KG1 (cell line): ENCODE measurements at regions not wholly inside any gene's neighbourhood (a gene's known extent, or its start where the extent isn't known, plus 50 kb on each side); places are given as distances from the start of the nearest gene placed in this dataset.
"Not testable (repeated sequence)": the region's sequence is repeated elsewhere in the genome, so short reads cannot be mapped to it uniquely, and the experiment has no call there.

ENCODE experiments used
- DNase-seq: peaks from one replicate; lab custom pipeline; 2025; lab: John Stamatoyannopoulos, UW

DNA sequence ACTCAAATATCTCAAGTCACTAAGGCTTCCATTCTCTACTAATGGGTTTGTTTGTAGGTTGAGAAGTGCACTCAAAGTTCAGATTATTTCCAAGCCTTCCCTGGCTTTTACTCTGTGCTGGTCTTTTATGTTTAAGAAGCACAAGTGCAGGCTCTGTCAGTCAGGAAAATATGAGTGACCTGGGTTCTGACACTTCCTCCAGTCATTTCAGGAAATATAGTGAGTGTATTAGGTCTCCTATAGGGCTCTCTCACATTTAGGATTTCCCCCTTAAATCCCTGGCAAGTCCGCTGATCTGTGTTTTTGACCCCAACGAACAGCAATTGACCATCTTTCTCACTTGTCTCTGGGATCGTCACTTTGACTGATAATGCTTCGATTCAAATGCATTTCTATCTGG is 210.2 kb downstream of the ARPP21 start:
- DNase-seq = no peak

DNA sequence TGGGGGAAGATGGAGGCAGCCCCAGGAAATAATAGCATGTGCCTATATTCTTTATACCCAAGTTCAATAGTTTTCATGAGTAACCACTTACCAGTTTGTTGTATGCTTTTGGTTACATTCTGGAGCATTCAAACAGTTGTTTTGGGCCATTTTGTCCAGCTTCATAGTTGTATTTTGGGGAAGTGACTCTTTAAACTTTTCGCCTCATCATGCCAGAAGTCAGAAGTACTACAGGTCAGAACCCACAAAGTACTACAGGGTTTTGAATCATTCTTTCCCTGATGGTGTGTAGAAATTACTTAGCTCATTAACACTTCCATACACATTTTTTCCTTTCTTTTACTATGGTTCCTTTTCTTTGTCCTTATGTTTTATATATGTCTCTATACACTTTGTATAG is 210.6 kb downstream of the ARPP21 start:
- DNase-seq = no peak

DNA sequence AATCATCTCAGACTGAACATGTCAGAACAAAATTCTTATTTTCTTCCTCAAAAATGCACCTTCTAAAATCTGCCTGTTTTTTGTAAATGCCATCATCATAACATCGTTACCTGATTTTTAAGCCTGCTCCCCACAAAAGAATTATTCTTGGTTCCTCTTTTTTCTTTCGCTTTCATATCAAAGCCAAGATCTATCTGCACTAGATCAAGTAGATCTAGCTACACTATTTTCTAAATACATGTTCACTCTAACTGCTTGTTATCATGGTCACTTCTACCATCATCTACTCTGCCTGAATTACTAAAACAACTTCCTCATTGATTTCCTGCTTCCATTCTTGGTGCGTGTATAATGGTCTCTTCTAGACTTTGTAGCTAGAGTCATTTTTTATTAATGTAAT is 217.7 kb downstream of the ARPP21 start:
- DNase-seq = no peak

DNA sequence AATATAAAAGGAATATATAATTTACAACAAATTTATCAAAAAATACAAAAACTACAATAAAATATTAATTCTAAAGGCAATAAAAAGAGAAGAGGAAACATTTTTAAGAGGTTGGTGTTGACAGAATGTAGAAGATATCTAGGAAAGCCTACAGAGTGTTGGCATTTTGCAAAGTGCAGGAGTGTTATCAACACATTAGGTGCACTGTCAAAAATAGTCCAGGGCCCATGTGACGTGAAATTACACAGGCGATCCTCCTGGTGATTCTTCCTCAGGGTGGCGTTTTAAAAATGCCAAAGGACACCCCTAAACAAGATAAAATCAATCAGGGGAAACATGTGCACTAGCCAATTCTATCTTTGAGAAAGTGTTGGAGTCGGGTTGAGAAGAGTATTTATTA is 222.7 kb downstream of the ARPP21 start:
- DNase-seq = no peak

DNA sequence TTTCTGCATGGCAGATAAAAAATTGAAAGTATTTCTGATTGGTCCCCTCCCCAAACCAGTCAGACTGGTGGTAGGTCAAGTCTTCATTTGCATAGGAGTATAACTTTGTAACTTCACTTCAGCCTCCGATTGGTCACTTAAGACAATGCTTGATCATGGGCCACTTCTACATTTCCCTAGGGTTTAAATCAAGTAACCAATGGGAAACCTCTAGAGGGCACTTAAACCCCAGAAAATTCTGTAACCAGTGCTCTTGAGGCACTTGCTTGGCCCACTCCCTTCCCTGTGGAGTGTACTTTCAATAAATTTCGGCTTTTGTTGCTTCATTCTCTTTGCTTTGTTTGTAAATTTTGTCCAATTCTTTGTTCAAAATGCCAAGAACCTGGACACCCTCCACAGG is 225.5 kb downstream of the ARPP21 start:
- DNase-seq = no peak

DNA sequence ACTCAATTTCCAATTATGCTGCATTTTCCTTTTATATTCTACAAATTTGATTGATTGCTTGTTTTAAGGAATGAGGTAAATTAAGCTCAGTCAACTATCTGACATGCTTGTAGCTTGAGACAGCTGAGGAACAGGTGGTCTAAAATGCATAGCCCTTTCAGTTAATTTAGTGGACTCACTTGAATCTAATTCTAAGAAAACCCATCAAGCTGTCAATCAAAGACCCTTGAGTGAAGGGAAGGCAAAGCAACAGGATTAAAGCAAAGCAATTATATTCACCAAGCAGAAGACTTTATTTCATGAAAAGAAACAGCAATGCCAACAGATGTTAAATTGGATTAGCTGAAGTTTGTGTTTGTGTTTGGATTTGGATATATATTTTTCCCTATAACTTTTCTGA is 228.5 kb downstream of the ARPP21 start:
- no peak for DNase-seq

DNA sequence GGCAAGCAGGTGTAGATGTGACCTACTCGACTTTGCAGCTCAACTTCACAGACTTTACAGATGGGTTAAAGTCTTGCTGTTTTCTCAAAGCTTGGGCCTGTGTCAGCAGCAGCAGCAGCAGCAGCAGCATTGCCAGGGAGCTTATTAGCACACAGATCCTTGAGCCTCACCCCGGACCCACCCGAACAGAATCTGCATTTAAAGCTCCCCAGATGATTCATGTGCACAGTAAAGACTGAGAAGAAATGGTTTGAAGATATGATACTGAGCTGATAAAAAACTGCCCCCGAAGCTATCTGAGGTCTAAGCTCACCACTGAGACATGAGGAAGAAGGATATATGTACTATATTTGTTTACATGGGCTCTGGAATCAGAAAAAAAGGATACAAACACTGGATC is 231.7 kb downstream of the ARPP21 start:
- DNase-seq = no peak

DNA sequence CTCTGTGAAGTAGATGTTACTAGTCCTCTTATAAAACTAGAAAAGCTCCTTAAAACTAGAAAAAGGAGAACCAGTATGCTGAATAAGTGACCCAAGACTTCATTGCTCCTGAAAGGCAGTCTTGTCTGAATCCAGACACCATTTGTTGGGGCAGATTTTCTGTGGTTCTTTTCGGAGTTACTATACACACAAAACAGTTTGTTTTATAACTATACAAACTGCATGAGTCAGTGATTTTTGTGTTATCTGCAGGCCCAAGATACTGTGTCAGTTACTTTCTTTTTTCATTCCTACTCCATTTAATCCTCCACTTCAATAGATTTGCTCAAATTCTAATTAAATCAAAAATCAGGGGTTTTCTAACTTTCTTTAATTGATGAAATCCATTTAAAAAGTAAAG is 244.6 kb downstream of the ARPP21 start:
- DNase-seq = no peak

- DNase-seq = no peak
Observed at GRCh38 chr3:35894735-35895134, 255.4 kb downstream of the ARPP21 start.

GRCh38 chr3:35899245-35899644 is 259.9 kb downstream of the ARPP21 start:
- DNase-seq = no peak

DNA sequence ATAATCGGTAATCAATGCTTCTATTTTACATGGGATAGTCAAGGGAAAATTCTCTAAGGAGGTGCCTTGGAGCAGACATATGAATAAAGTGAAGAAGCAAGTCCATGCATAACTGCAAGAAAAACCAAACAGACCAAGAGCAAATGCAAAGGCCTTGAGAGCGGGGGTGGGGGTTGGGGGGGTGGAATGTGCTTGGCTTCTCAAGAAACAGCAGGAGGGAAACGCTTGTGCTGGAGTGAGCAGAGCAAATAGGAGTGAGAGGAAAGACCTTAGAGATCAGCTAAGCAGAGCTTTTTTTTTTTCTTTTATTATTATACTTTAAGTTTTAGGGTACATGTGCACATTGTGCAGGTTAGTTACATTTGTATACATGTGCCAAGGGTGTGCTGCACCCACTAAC is 260.8 kb downstream of the ARPP21 start:
- no peak for DNase-seq

GRCh38 chr3:35908366-35909232 is 269.3 kb downstream of the ARPP21 start:
- DNase-seq = peak; percentile 24

DNA sequence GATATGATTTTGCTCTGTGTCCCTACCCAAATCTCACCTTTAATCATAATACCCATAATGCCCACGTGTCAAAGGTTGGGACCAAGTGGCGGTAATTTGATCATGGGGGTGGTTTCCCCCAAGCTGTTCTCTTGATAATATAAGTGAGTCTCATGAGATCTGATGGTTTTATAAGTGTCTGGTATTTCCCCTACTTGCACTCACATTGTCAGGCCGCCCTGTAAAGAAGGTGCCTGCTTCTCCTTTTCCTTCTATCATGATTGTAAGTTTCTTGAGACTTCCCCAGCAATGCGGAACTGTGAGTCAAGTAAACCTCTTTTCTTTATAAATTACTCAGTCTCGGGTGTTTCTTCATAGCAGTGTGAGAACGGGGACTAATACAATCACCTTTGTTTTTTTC is 279.8 kb downstream of the ARPP21 start:
- no peak for DNase-seq

DNA sequence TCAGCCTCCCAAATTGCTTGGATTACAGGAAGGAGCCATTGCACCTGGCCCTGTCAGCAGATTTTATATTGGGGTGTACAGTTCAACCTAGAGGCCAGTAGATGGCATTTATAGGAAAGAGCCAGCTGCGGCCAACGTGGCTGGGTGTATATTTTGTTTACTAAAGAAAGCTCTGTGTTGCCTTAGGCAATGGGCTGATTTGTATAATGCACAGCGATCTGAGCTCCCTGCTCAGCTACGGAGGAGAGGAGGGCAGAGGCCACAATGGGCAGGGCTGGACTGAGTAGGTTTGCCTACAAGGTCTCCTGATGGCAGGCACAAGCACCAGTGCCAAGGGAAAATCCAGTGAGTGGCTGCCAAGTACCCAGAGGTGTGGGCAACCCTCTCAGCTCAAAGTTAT is 282.4 kb downstream of the ARPP21 start:
- DNase-seq = no peak

- DNase-seq = not testable (repeated sequence)
Observed at GRCh38 chr3:35924070-35924469, 284.7 kb downstream of the ARPP21 start.

DNA sequence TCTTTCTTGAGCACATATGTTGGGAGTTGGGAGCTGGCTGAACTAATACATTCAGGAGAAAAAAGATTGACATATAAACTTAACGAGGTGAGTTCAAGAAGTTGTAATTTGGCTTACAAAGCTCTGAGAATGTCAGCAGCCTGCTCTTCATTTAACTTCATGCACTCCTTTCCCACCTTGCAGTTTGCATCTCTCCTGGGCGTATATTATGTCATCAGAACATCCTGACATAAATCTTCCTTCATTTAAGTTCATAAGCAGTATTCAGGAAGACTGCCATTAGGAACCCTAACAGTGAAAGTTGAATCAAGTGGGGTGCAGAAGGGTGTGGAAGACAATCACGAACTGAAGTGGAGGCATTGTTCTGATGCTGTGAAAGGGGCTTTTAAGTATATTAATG is 288.1 kb downstream of the ARPP21 start:
- DNase-seq = no peak

GRCh38 chr3:35929158-35929557 is 289.8 kb downstream of the ARPP21 start:
- DNase-seq = no peak

GRCh38 chr3:35931867-35932266 is 292.5 kb downstream of the ARPP21 start:
- DNase-seq = no peak

DNA sequence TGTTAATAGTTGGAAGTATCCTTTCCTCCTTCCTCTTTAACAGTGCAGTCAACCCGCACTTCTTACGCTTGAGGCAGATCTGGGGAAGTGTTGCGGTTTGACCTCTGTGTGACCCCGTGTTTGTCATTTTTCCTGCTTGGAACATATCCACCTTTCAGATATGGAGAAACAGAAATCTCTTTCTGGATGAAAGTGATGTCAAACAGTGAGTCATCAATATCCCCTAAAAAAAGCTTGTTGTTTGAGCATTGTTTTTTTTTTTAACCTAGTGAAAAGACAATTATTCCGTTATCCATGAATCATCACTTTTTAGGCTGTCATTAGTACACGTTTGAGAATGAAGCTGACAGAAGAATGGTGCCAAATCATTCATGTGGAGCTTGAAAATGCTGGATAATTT is 293.7 kb downstream of the ARPP21 start:
- peak; percentile 7 for DNase-seq

- no peak for DNase-seq
Observed at GRCh38 chr3:35936571-35936970, 297.2 kb downstream of the ARPP21 start.

DNA sequence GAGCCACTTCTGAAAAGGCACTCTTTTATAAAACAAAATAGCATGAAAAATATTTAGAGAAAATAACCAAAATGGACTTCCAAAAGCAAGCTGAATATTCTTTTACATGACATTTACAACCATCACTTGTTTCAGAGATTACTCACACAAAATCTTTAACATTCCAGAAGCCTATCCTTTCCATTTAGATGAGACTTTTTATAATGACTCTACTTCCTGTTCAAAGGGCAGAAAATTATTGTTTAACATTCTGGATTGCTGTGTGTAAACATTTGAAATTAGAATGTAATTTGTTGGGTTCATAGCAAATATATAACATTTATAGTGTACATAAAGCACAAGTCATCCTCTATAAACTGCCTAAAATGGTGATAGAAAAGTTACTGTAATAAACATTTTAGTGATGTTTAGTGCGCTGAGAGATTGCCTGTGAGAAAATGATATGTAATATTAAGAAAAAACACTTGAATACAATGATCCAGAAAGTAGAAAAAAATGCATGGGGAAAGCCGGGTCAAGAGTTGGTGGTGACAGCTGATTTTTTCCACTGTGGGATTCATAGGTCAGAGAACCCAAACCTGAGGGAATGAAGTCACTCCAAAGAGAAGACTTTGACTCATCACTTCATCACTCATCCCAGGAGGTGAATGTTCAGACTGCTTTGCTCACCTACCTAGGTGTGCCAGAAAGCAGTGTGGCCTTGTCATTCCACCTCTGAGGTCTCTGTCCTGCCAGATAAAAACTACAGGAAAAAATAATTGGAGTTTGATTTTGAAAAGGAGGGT is 305.8 kb downstream of the ARPP21 start:
- DNase-seq = no peak

GRCh38 chr3:35946121-35946853 is 307.0 kb downstream of the ARPP21 start:
- DNase-seq = no peak
